HEK293 (cell line): ENCODE measurements at regions not wholly inside any gene's neighbourhood (a gene's known extent, or its start where the extent isn't known, plus 50 kb on each side); places are given as distances from the start of the nearest gene placed in this dataset.

ENCODE experiments used
- CTCF ChIA-PET: fragments of 350-600 bp; formaldehyde crosslinking; extraction: SDS; loops from one replicate; lab custom pipeline; 2021; ENCODE audit warnings: antibody characterized with exemption; lab: Yijun Ruan, JAX
- POLR2A ChIA-PET: fragments of 300-600 bp; formaldehyde crosslinking; extraction: SDS; loops from one replicate; lab custom pipeline; 2020; ENCODE audit warnings: antibody characterized with exemption, inconsistent platforms; lab: Yijun Ruan, JAX
- H3K27ac ChIP-seq: fragments of 200-500 bp; sonication (Bioruptor generic); 2 replicates; pipeline ENCODE4 v1.5.1; 2014; ENCODE audit warnings: low read depth, low read length, control low read depth, inconsistent platforms; ENCODE audit errors: extremely low read depth
- H3K36me3 ChIP-seq, 2 experiments: fragments of 200-500 bp in 1 of 2; sonication (Bioruptor generic) in 1 of 2; 1 replicate in 1 of 2; 2 replicates in 1 of 2; pipeline ENCODE4 v1.5.1; 2014 to 2017; ENCODE audit warnings: inconsistent platforms in 2 of 2, low read length in 2 of 2; ENCODE audit not compliant: control insufficient read depth in 2 of 2, insufficient read depth in 1 of 2
- H3K4me1 ChIP-seq: fragments of 200-500 bp; sonication (Bioruptor generic); 2 replicates; pipeline ENCODE4 v1.5.1; 2014; ENCODE audit warnings: mild to moderate bottlenecking, low read length, inconsistent platforms; ENCODE audit not compliant: control insufficient read depth, insufficient read depth
- H3K4me3 ChIP-seq: 2 replicates; pipeline ENCODE4 v1.5.1; 2011; ENCODE audit warnings: low read depth, mild to moderate bottlenecking, control low read depth, low read length, moderate library complexity
- H3K9me3 ChIP-seq: fragments of 200-500 bp; sonication (Bioruptor generic); 2 replicates; pipeline ENCODE4 v1.5.1; 2014; ENCODE audit warnings: low read depth, low read length, inconsistent platforms; ENCODE audit not compliant: control insufficient read depth, insufficient read depth
- SETDB1 ChIP-seq: IDR thresholded peaks from one replicate; pipeline ENCODE4 v1.6.1; 2017; ENCODE audit warnings: mild to moderate bottlenecking, low read length, moderate library complexity, mixed read lengths; ENCODE audit not compliant: insufficient read length
- ZBTB20 ChIP-seq: fragments of 450-650 bp; formaldehyde crosslinking; IDR thresholded peaks from 2 replicates; pipeline ENCODE4 v1.5.1; 2016; ENCODE audit warnings: missing biosample characterization, missing genetic modification characterization
- ZBTB21 ChIP-seq: fragments of 450-650 bp; formaldehyde crosslinking; IDR thresholded peaks from 2 replicates; pipeline ENCODE4 v1.5.1; 2017; ENCODE audit warnings: missing biosample characterization, missing genetic modification characterization
- ZBTB7A ChIP-seq: fragments of 450-650 bp; formaldehyde crosslinking; IDR thresholded peaks from 2 replicates; pipeline ENCODE4 v1.5.1; 2016; ENCODE audit warnings: low read depth, missing biosample characterization, missing genetic modification characterization
- ZFHX2 ChIP-seq: fragments of 450-650 bp; formaldehyde crosslinking; conservative IDR thresholded peaks from 2 replicates; pipeline ENCODE4 v1.5.1; 2016; ENCODE audit warnings: missing biosample characterization, missing genetic modification characterization
- ZFP69B ChIP-seq: fragments of 450-650 bp; formaldehyde crosslinking; IDR thresholded peaks from 2 replicates; pipeline ENCODE4 v1.5.1; 2016; ENCODE audit warnings: missing biosample characterization, missing genetic modification characterization
- ZNF10 ChIP-seq: fragments of 450-650 bp; formaldehyde crosslinking; IDR thresholded peaks from 2 replicates; pipeline ENCODE4 v1.5.1; 2017; ENCODE audit warnings: missing biosample characterization, missing genetic modification characterization
- ZNF114 ChIP-seq: fragments of 450-650 bp; formaldehyde crosslinking; IDR thresholded peaks from 2 replicates; pipeline ENCODE4 v1.5.0; 2017; ENCODE audit warnings: missing biosample characterization, missing genetic modification characterization
- ZNF155 ChIP-seq: fragments of 450-650 bp; formaldehyde crosslinking; IDR thresholded peaks from 2 replicates; pipeline ENCODE4 v1.5.1; 2016; ENCODE audit warnings: missing biosample characterization, missing genetic modification characterization
- ZNF16 ChIP-seq: fragments of 450-650 bp; formaldehyde crosslinking; IDR thresholded peaks from 2 replicates; pipeline ENCODE4 v1.5.1; 2016; ENCODE audit warnings: low read depth, missing biosample characterization, missing genetic modification characterization
- ZNF175 ChIP-seq: fragments of 450-650 bp; formaldehyde crosslinking; IDR thresholded peaks from 2 replicates; pipeline ENCODE4 v1.5.1; 2016; ENCODE audit warnings: missing biosample characterization, missing genetic modification characterization
- ZNF302 ChIP-seq: fragments of 450-650 bp; formaldehyde crosslinking; IDR thresholded peaks from 2 replicates; pipeline ENCODE4 v1.5.1; 2016; ENCODE audit warnings: missing biosample characterization, missing genetic modification characterization, low read depth
- ZNF341 ChIP-seq: fragments of 450-650 bp; formaldehyde crosslinking; IDR thresholded peaks from 2 replicates; pipeline ENCODE4; 2016; ENCODE audit warnings: low read depth, missing biosample characterization, missing genetic modification characterization
- ZNF354C ChIP-seq: fragments of 450-650 bp; formaldehyde crosslinking; IDR thresholded peaks from 2 replicates; pipeline ENCODE4 v1.5.1; 2016; ENCODE audit warnings: missing biosample characterization, missing genetic modification characterization, low read depth, borderline replicate concordance
- ZNF366 ChIP-seq: fragments of 450-650 bp; formaldehyde crosslinking; conservative IDR thresholded peaks from 2 replicates; pipeline ENCODE4 v1.5.1; 2016; ENCODE audit warnings: missing biosample characterization, missing genetic modification characterization
- ZNF37A ChIP-seq: fragments of 450-650 bp; IDR thresholded peaks from 2 replicates; pipeline ENCODE4 v1.5.1; 2018; ENCODE audit warnings: missing biosample characterization, missing genetic modification characterization
- ZNF433 ChIP-seq: fragments of 450-650 bp; formaldehyde crosslinking; IDR thresholded peaks from 2 replicates; pipeline ENCODE4 v1.5.1; 2016; ENCODE audit warnings: missing biosample characterization, missing genetic modification characterization, low read depth
- ZNF473 ChIP-seq: fragments of 450-650 bp; formaldehyde crosslinking; IDR thresholded peaks from 2 replicates; pipeline ENCODE4 v1.5.1; 2017; ENCODE audit warnings: missing biosample characterization, missing genetic modification characterization
- ZNF624 ChIP-seq: fragments of 450-650 bp; formaldehyde crosslinking; IDR thresholded peaks from 2 replicates; pipeline ENCODE4 v1.5.1; 2017; ENCODE audit warnings: missing biosample characterization, missing genetic modification characterization
- ZNF670 ChIP-seq: fragments of 450-650 bp; formaldehyde crosslinking; IDR thresholded peaks from 2 replicates; pipeline ENCODE4 v1.5.1; 2016; ENCODE audit warnings: missing biosample characterization, missing genetic modification characterization, low read depth
- ZNF677 ChIP-seq: fragments of 450-650 bp; IDR thresholded peaks from 2 replicates; pipeline ENCODE4 v1.5.0; 2018; ENCODE audit warnings: missing biosample characterization, mild to moderate bottlenecking, missing genetic modification characterization, moderate library complexity
- ZNF704 ChIP-seq: fragments of 450-650 bp; formaldehyde crosslinking; IDR thresholded peaks from 2 replicates; pipeline ENCODE4 v1.5.1; 2016; ENCODE audit warnings: missing biosample characterization, missing genetic modification characterization
- ZNF776 ChIP-seq: fragments of 450-650 bp; formaldehyde crosslinking; IDR thresholded peaks from 2 replicates; pipeline ENCODE4 v1.5.0; 2017; ENCODE audit warnings: missing biosample characterization, missing genetic modification characterization, borderline replicate concordance
- ZNF830 ChIP-seq: fragments of 450-650 bp; IDR thresholded peaks from 2 replicates; pipeline ENCODE4 v1.5.0; 2018; ENCODE audit warnings: missing biosample characterization, missing genetic modification characterization, low read depth, mild to moderate bottlenecking, moderate library complexity
- ZSCAN16 ChIP-seq: fragments of 450-650 bp; formaldehyde crosslinking; IDR thresholded peaks from 2 replicates; pipeline ENCODE4 v1.5.1; 2016; ENCODE audit warnings: missing biosample characterization, missing genetic modification characterization
- ZXDB ChIP-seq: fragments of 450-650 bp; formaldehyde crosslinking; IDR thresholded peaks from 2 replicates; pipeline ENCODE4 v1.5.1; 2016; ENCODE audit warnings: missing biosample characterization, missing genetic modification characterization
- TF ChIP-seq, protein P1 (sequence below): fragments of 450-650 bp; formaldehyde crosslinking; IDR thresholded peaks from 2 replicates; pipeline ENCODE4 v1.5.1; 2017; ENCODE audit warnings: missing biosample characterization, missing genetic modification characterization
- TF ChIP-seq, protein P2 (sequence below): fragments of 450-650 bp; formaldehyde crosslinking; IDR thresholded peaks from 2 replicates; pipeline ENCODE4 v1.5.1; 2016; ENCODE audit warnings: missing biosample characterization, missing genetic modification characterization
- TF ChIP-seq, protein P3 (sequence below): fragments of 450-650 bp; formaldehyde crosslinking; IDR thresholded peaks from 2 replicates; pipeline ENCODE4 v1.5.1; 2016; ENCODE audit warnings: missing biosample characterization, missing genetic modification characterization, borderline replicate concordance

DNA sequence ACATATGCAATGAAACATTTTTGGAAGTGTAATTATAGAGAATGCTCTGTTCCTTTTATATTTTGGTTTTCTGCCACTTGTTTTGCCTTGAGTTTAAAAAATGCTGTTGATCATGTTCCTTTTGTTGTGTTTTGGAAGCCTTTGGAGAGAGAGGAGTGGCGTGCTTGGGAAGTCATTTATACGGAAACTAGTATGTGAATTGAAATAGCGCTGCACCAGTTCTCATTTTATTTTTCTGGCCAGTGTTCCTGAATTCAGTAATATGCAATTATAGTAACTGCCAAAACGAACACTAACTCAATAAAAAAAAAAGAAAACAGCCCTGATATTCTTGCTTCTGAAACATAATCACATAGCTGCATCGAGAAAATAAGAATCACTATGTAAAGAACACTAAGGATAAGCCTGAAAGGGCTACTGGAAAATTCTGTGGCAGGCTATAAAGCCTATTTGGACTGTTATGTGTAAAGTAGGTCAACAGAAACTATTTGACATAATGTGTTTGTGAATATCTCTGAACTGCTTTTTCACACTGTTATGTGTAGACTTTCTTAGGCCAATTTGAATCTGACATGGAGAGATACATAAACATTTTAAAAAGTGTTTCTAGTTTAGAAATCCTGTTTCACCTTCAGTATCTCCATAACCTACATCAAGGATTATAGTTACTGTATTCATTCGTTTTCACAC is 742.0 kb downstream of the KCNT2 start (continued):
- TF ChIP-seq ZNF704 (tag by site-specific recombination) (no peak), ZFHX2 (tag by site-specific recombination) (no peak), ZNF624 (no peak)

DNA sequence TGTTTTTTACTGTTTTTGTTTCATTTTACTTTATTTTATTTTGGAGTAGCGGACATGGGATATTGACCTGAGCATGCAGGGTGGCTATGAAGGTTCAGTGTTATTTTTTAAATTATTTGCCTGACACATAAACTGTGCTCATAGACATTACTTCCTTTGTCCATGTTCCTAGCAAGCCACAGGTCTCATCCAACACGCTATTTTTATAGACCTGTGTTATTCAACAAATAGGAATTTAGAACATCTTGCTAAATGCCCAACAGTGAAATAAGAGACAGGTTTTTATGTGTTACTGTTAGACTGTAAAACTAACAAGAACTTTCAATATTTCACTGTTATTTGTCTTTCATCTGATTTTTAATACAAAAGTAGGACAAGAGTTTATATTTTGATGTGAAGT is 756.4 kb downstream of the KCNT2 start:
- TF ChIP-seq, protein P1, sequence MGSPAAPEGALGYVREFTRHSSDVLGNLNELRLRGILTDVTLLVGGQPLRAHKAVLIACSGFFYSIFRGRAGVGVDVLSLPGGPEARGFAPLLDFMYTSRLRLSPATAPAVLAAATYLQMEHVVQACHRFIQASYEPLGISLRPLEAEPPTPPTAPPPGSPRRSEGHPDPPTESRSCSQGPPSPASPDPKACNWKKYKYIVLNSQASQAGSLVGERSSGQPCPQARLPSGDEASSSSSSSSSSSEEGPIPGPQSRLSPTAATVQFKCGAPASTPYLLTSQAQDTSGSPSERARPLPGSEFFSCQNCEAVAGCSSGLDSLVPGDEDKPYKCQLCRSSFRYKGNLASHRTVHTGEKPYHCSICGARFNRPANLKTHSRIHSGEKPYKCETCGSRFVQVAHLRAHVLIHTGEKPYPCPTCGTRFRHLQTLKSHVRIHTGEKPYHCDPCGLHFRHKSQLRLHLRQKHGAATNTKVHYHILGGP (tag by site-specific recombination), result no peak
- TF ChIP-seq SETDB1 (no peak), ZNF341 (tag by site-specific recombination) (no peak), ZNF830 (tag by site-specific recombination) (no peak), ZNF114 (no peak), ZNF433 (tag by site-specific recombination) (no peak), ZFP69B (tag by site-specific recombination) (no peak), ZNF37A (tag by site-specific recombination) (no peak), ZNF677 (tag by site-specific recombination) (no peak), ZBTB21 (tag by site-specific recombination) (no peak)
- TF ChIP-seq, all 188 proteins: peak for 0
- Histone ChIP-seq H3K9me3 (no peaks in the 10 kb centered on the region), H3K4me3 (no peak overlapping the region), H3K36me3 (no peaks in the 10 kb centered on the region), H3K4me1 (no peaks in the 10 kb centered on the region), H3K27ac (no peak overlapping the region)
- CTCF ChIA-PET, result no interaction called here
- POLR2A ChIA-PET, result no interaction called here

- H3K4me3 ChIP-seq, result no peak overlapping the region
- H3K4me1 ChIP-seq, result no peaks in the 10 kb centered on the region
- H3K36me3 ChIP-seq, result no peaks in the 10 kb centered on the region
- ChIA-PET CTCF (no interaction called here), POLR2A (no interaction called here)
- no peaks in the 10 kb centered on the region for H3K9me3 ChIP-seq
- H3K27ac ChIP-seq, result no peak overlapping the region
- TF ChIP-seq, protein P2, sequence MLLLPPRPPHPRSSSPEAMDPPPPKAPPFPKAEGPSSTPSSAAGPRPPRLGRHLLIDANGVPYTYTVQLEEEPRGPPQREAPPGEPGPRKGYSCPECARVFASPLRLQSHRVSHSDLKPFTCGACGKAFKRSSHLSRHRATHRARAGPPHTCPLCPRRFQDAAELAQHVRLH, result no peak
- no peak for TF ChIP-seq ZNF354C (tag by site-specific recombination)
- no peak for TF ChIP-seq ZBTB20 (tag by site-specific recombination)
- no peak for TF ChIP-seq ZNF155
- no peak for TF ChIP-seq ZNF10 (tag by site-specific recombination)
- no peak for TF ChIP-seq ZNF776 (tag by site-specific recombination)
- TF ChIP-seq, protein P3, sequence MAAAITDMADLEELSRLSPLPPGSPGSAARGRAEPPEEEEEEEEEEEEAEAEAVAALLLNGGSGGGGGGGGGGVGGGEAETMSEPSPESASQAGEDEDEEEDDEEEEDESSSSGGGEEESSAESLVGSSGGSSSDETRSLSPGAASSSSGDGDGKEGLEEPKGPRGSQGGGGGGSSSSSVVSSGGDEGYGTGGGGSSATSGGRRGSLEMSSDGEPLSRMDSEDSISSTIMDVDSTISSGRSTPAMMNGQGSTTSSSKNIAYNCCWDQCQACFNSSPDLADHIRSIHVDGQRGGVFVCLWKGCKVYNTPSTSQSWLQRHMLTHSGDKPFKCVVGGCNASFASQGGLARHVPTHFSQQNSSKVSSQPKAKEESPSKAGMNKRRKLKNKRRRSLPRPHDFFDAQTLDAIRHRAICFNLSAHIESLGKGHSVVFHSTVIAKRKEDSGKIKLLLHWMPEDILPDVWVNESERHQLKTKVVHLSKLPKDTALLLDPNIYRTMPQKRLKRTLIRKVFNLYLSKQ, result no peak
- no peak for TF ChIP-seq ZNF670 (tag by site-specific recombination)
- TF ChIP-seq ZNF175 (tag by site-specific recombination), result no peak
- no peak for TF ChIP-seq ZXDB (tag by site-specific recombination)
- no peak for TF ChIP-seq ZNF16 (tag by site-specific recombination)
- no peak for TF ChIP-seq ZBTB7A (tag by site-specific recombination)
- TF ChIP-seq ZNF302 (tag by site-specific recombination), result no peak
- TF ChIP-seq ZNF366 (tag by site-specific recombination), result no peak
- TF ChIP-seq ZSCAN16 (tag by site-specific recombination), result no peak
- no peak for TF ChIP-seq ZNF473 (tag by site-specific recombination)
Measured at GRCh38 chr1:195851016-195851601, 757.1 kb downstream of the KCNT2 start.
